Liver (tissue), 3 donors: ENCODE measurements at regions not wholly inside any gene's neighbourhood (a gene's known extent, or its start where the extent isn't known, plus 50 kb on each side); places are given as distances from the start of the nearest gene placed in this dataset.

Source experiments
- ATF3 ChIP-seq: IDR thresholded peaks from 2 replicates; pipeline ENCODE4 v1.6.1; 2016; ENCODE audit warnings: antibody characterized with exemption
- CTCF ChIP-seq: fragments of 150-350 bp; IDR thresholded peaks from 2 replicates; pipeline ENCODE4 v1.5.1; 2017; ENCODE audit warnings: improper control_type of control experiment, low read depth, low read length; ENCODE audit not compliant: missing input control
- FOXA1 ChIP-seq: IDR thresholded peaks from 2 replicates; pipeline ENCODE4 v1.6.1; 2016; ENCODE audit warnings: antibody characterized with exemption
- GABPA ChIP-seq, 2 donors: IDR thresholded peaks in 1 of 2; conservative IDR thresholded peaks in 1 of 2; 2 replicates each; pipeline ENCODE4 v1.6.1; 2016; ENCODE audit warnings: antibody characterized with exemption in 2 of 2, mild to moderate bottlenecking in 1 of 2, moderate library complexity in 1 of 2
- JUND ChIP-seq, 2 donors: IDR thresholded peaks; 2 replicates each; pipeline ENCODE4 v1.6.1; 2016; ENCODE audit warnings: antibody characterized with exemption in 2 of 2
- RAD21 ChIP-seq, 2 donors: IDR thresholded peaks; 2 replicates each; pipeline ENCODE4 v1.6.1; 2016; ENCODE audit warnings: antibody characterized with exemption in 2 of 2, mild to moderate bottlenecking in 2 of 2
- REST ChIP-seq: IDR thresholded peaks from 2 replicates; pipeline ENCODE4 v1.6.1; 2016; ENCODE audit warnings: antibody characterized with exemption, mild to moderate bottlenecking
- RXRA ChIP-seq, 2 donors: IDR thresholded peaks; 2 replicates each; pipeline ENCODE4 v1.6.1; 2017 to 2018; ENCODE audit warnings: antibody characterized with exemption in 2 of 2, mild to moderate bottlenecking in 1 of 2
- SP1 ChIP-seq: IDR thresholded peaks from 2 replicates; pipeline ENCODE4 v1.6.1; 2018; ENCODE audit warnings: antibody characterized with exemption, mild to moderate bottlenecking
- YY1 ChIP-seq: IDR thresholded peaks from 2 replicates; pipeline ENCODE4 v1.6.1; 2016; ENCODE audit warnings: antibody characterized with exemption, mild to moderate bottlenecking
- ZBTB33 ChIP-seq: IDR thresholded peaks from 2 replicates; pipeline ENCODE4 v1.6.1; 2016; ENCODE audit warnings: antibody characterized with exemption
- donor health status: healthy.
- donor health status: healthy.

GRCh38 chr16:80887062-80887461 lies 82.7 kb upstream of the CDYL2 start:
- TF ChIP-seq ZBTB33 (no peak), CTCF (no peak), SP1 (no peak), REST (no peak), RAD21 (IDR thresholded peaks at IDR 0.05) (no peak), JUND (IDR thresholded peaks at IDR 0.05) (no peak), YY1 (no peak), GABPA (IDR thresholded peaks at IDR 0.05 in 1 of 2, conservative IDR thresholded peaks at IDR 0.05 in 1 of 2) (no peak), ATF3 (no peak), FOXA1 (no peak), RXRA (IDR thresholded peaks at IDR 0.05) (no peak)
